Neural cell (in vitro differentiated cells): ENCODE measurements at regions not wholly inside any gene's neighbourhood (a gene's known extent, or its start where the extent isn't known, plus 50 kb on each side); places are given as distances from the start of the nearest gene placed in this dataset.

ENCODE experiments used
- H2AFZ ChIP-seq: fragments of 200-600, 300-800 bp; sonication (generic), shearing (Covaris generic); 2 replicates; pipeline ENCODE4 v1.6.0; 2014; ENCODE audit warnings: low read depth, mild to moderate bottlenecking, antibody characterized with exemption, low read length, moderate library complexity
- H3F3A ChIP-seq: fragments of 200-600 bp; shearing (Covaris generic); 2 replicates; pipeline ENCODE4 v1.6.1; 2016; ENCODE audit warnings: mild to moderate bottlenecking, moderate library complexity, mixed read lengths, antibody characterized with exemption, low read length; ENCODE audit not compliant: insufficient read depth, poor library complexity, severe bottlenecking
- H3K27ac ChIP-seq: fragments of 200-600, 300-800 bp; sonication (generic), shearing (Covaris generic); 2 replicates; pipeline ENCODE4 v1.5.1; 2014; ENCODE audit warnings: mild to moderate bottlenecking, low read length, moderate library complexity
- H3K27me3 ChIP-seq: fragments of 300-800, 200-600 bp; sonication (generic), shearing (Covaris generic); 2 replicates; pipeline ENCODE4 v1.6.0; 2014; ENCODE audit warnings: mild to moderate bottlenecking, low read depth, low read length, moderate library complexity; ENCODE audit not compliant: insufficient read depth
- H3K36me3 ChIP-seq: fragments of 300-800, 200-600 bp; sonication (generic), shearing (Covaris generic); 2 replicates; pipeline ENCODE4 v1.5.1; 2014; ENCODE audit warnings: mild to moderate bottlenecking, antibody characterized with exemption, low read length, moderate library complexity; ENCODE audit not compliant: insufficient read depth
- H3K4me2 ChIP-seq: fragments of 300-800, 200-600 bp; sonication (generic), shearing (Covaris generic); 2 replicates; pipeline ENCODE4 v1.6.0; 2014; ENCODE audit warnings: mild to moderate bottlenecking, low read length
- H3K4me3 ChIP-seq: fragments of 300-800, 200-600 bp; sonication (generic), shearing (Covaris generic); 2 replicates; pipeline ENCODE4 v1.5.1; 2014; ENCODE audit warnings: mild to moderate bottlenecking, low read length, moderate library complexity
- H3K79me2 ChIP-seq: fragments of 200-600 bp; shearing (Covaris generic); replicated peaks from 2 replicates; pipeline ENCODE4 v1.6.0; 2014; ENCODE audit warnings: mild to moderate bottlenecking, low read length, moderate library complexity; ENCODE audit not compliant: insufficient read depth
- H3K9ac ChIP-seq: fragments of 300-800, 200-600 bp; sonication (generic), shearing (Covaris generic); 2 replicates; pipeline ENCODE4 v1.6.1; 2016; ENCODE audit warnings: mild to moderate bottlenecking, low read length, mixed read lengths
- H3K9me2 ChIP-seq: fragments of 200-600 bp; shearing (Covaris generic); 2 replicates; pipeline ENCODE4 v1.6.1; 2016; ENCODE audit warnings: mild to moderate bottlenecking, low read length, mixed read lengths; ENCODE audit not compliant: insufficient read depth
- H3K9me3 ChIP-seq: fragments of 200-600, 300-800 bp; sonication (generic), shearing (Covaris generic); 2 replicates; pipeline ENCODE4 v1.6.1; 2016; ENCODE audit warnings: mild to moderate bottlenecking, mixed run types, low read length, moderate library complexity, mixed read lengths
- H4K20me1 ChIP-seq: fragments of 200-600 bp; shearing (Covaris generic); 2 replicates; pipeline ENCODE4 v1.6.1; 2016; ENCODE audit warnings: mild to moderate bottlenecking, mixed run types; ENCODE audit not compliant: insufficient read depth
- CTCF ChIP-seq: fragments of 450-650 bp; IDR thresholded peaks from 2 replicates; pipeline ENCODE4 v1.5.1; 2014; ENCODE audit warnings: antibody characterized with exemption, mild to moderate bottlenecking, moderate library complexity; ENCODE audit not compliant: poor library complexity, severe bottlenecking
- EP300 ChIP-seq: fragments of 450-650 bp; conservative IDR thresholded peaks from 2 replicates; pipeline ENCODE4 v1.6.1; 2014; ENCODE audit warnings: antibody characterized with exemption, mild to moderate bottlenecking, moderate library complexity; ENCODE audit not compliant: poor library complexity, severe bottlenecking
- EZH2 ChIP-seq: fragments of 200-600, 300-800 bp; shearing (Covaris generic), sonication (generic); IDR thresholded peaks from 2 replicates; pipeline ENCODE4 v1.6.1; 2014; ENCODE audit warnings: antibody characterized with exemption, low read length, borderline replicate concordance, mild to moderate bottlenecking; ENCODE audit not compliant: insufficient read depth, poor library complexity, severe bottlenecking
- MXI1 ChIP-seq: fragments of 450-650 bp; conservative IDR thresholded peaks from 2 replicates; pipeline ENCODE4 v1.6.1; 2014; ENCODE audit warnings: antibody characterized with exemption, mild to moderate bottlenecking; ENCODE audit not compliant: poor library complexity, severe bottlenecking
- POLR2AphosphoS5 ChIP-seq: IDR thresholded peaks from 2 replicates; pipeline ENCODE4 v1.6.1; 2012
- RAD21 ChIP-seq: fragments of 450-650 bp; conservative IDR thresholded peaks from 2 replicates; pipeline ENCODE4 v1.6.1; 2014; ENCODE audit warnings: antibody characterized with exemption, mild to moderate bottlenecking, moderate library complexity
- REST ChIP-seq: IDR thresholded peaks from 2 replicates; pipeline ENCODE4 v1.6.1; 2012; ENCODE audit warnings: borderline replicate concordance
- SMC3 ChIP-seq: fragments of 450-650 bp; conservative IDR thresholded peaks from 2 replicates; pipeline ENCODE4 v1.6.1; 2014; ENCODE audit warnings: antibody characterized with exemption, mild to moderate bottlenecking, moderate library complexity; ENCODE audit not compliant: poor library complexity
- TAF1 ChIP-seq: IDR thresholded peaks from 2 replicates; pipeline ENCODE4 v1.6.1; 2012; ENCODE audit warnings: low read depth

- Histone ChIP-seq H3K9me3 (no peaks in the 10 kb centered on the region), H3K36me3 (no peaks in the 10 kb centered on the region), H3K9ac (no peak overlapping the region), H3F3A (no peaks in the 10 kb centered on the region), H3K9me2 (no peaks in the 10 kb centered on the region), H3K4me3 (no peak overlapping the region), H3K27ac (no peak overlapping the region), H4K20me1 (no peaks in the 10 kb centered on the region), H3K4me2 (no peak overlapping the region), H3K79me2 (no peaks in the 10 kb centered on the region), H2AFZ (no peak overlapping the region), H3K27me3 (no peaks in the 10 kb centered on the region)
- TF ChIP-seq REST = no peak
Measured at GRCh38 chr20:12358006-12358654, 440.4 kb downstream of the BTBD3 start.

GRCh38 chr20:12358655-12359009 is 440.9 kb downstream of the BTBD3 start:
- Histone ChIP-seq H4K20me1 (no peaks in the 10 kb centered on the region), H3K27me3 (no peaks in the 10 kb centered on the region), H3K9ac (no peak overlapping the region), H3F3A (no peaks in the 10 kb centered on the region), H3K36me3 (no peaks in the 10 kb centered on the region), H3K79me2 (no peaks in the 10 kb centered on the region), H3K27ac (no peak overlapping the region), H2AFZ (no peak overlapping the region), H3K9me2 (no peaks in the 10 kb centered on the region), H3K9me3 (no peaks in the 10 kb centered on the region), H3K4me2 (no peak overlapping the region), H3K4me3 (no peak overlapping the region)
- TF ChIP-seq EP300 (no peak), TAF1 (no peak), REST (no peak), SMC3 (no peak), MXI1 (no peak), POLR2AphosphoS5 (no peak), EZH2 (no peak), RAD21 (no peak), CTCF (no peak)
